CD14-positive monocyte (primary cell): ENCODE measurements at regions not wholly inside any gene's neighbourhood (a gene's known extent, or its start where the extent isn't known, plus 50 kb on each side); places are given as distances from the start of the nearest gene placed in this dataset.

ENCODE experiments used
- DNase-seq, 3 donors: peaks; one replicate each; pipeline ENCODE4 v3.0.0-alpha.2; 2011 to 2022
- H2AFZ ChIP-seq: 2 replicates; pipeline ENCODE4 v1.6.0; 2012; ENCODE audit warnings: mild to moderate bottlenecking, low read depth, low read length, inconsistent platforms; ENCODE audit not compliant: insufficient read depth, poor library complexity, severe bottlenecking
- H3K27ac ChIP-seq, 2 donors: 1 replicate in 1 of 2; 2 replicates in 1 of 2; pipeline ENCODE4 v1.5.1; 2012 to 2013; ENCODE audit warnings: low read length in 2 of 2, control low read depth in 1 of 2, inconsistent platforms in 1 of 2, low read depth in 1 of 2, mild to moderate bottlenecking in 1 of 2
- H3K27me3 ChIP-seq, 2 donors: one replicate each; pipeline versions ENCODE4 v1.6.0 to v1.6.1; 2011 to 2013; ENCODE audit warnings: low read length in 2 of 2; ENCODE audit not compliant: control insufficient read depth in 2 of 2, insufficient read depth in 2 of 2
- H3K36me3 ChIP-seq, 2 donors: replicated peaks in 1 of 2; 1 replicate in 1 of 2; 2 replicates in 1 of 2; pipeline versions ENCODE4 v1.5.1 to v1.6.1; 2012 to 2013; ENCODE audit warnings: low read length in 2 of 2, control low read depth in 1 of 2, inconsistent platforms in 1 of 2, mild to moderate bottlenecking in 1 of 2; ENCODE audit not compliant: insufficient read depth in 2 of 2, control insufficient read depth in 1 of 2
- H3K4me1 ChIP-seq, 2 donors: 1 replicate in 1 of 2; 2 replicates in 1 of 2; pipeline versions ENCODE4 v1.5.1 to v1.6.1; 2012 to 2013; ENCODE audit warnings: low read length in 2 of 2, control low read depth in 1 of 2, inconsistent platforms in 1 of 2, mild to moderate bottlenecking in 1 of 2, moderate library complexity in 1 of 2; ENCODE audit not compliant: insufficient read depth in 2 of 2, control insufficient read depth in 1 of 2
- H3K4me2 ChIP-seq: replicated peaks from 2 replicates; pipeline ENCODE3; 2012; ENCODE audit warnings: low read length, moderate library complexity, mild to moderate bottlenecking; ENCODE audit not compliant: poor library complexity, severe bottlenecking; ENCODE audit errors: extremely low read depth
- H3K4me3 ChIP-seq, 3 experiments: fragments of 200-600 bp in 1 of 3; sonication (generic) in 1 of 3; replicated peaks in 1 of 3; 1 replicate in 2 of 3; 2 replicates in 1 of 3; pipeline ENCODE4 v1.5.1; 2011 to 2013; ENCODE audit warnings: low read length in 3 of 3, mild to moderate bottlenecking in 3 of 3, control low read depth in 2 of 3, low read depth in 2 of 3, inconsistent platforms in 1 of 3, moderate library complexity in 1 of 3
- H3K79me2 ChIP-seq: 2 replicates; pipeline ENCODE4 v1.6.0; 2012; ENCODE audit warnings: mild to moderate bottlenecking, control low read depth, inconsistent platforms, low read length, moderate library complexity; ENCODE audit not compliant: insufficient read depth
- H3K9ac ChIP-seq: 2 replicates; pipeline ENCODE4 v1.6.0; 2017; ENCODE audit warnings: low read length, mild to moderate bottlenecking; ENCODE audit not compliant: insufficient read depth, poor library complexity, severe bottlenecking
- H3K9me3 ChIP-seq, 2 donors: replicated peaks in 1 of 2; 1 replicate in 1 of 2; 2 replicates in 1 of 2; pipeline versions ENCODE4 v1.5.1 to v1.6.1; 2012 to 2013; ENCODE audit warnings: low read length in 2 of 2, control low read depth in 1 of 2; ENCODE audit not compliant: control insufficient read depth in 1 of 2, insufficient read depth in 1 of 2
- H4K20me1 ChIP-seq: 2 replicates; pipeline ENCODE4 v1.6.0; 2012; ENCODE audit warnings: mild to moderate bottlenecking, low read length, control low read depth, moderate library complexity; ENCODE audit not compliant: insufficient read depth
- H3K27ac Mint-ChIP-seq, 7 donors: one replicate each; pipeline ENCODE4 v1.8.0; 2020; ENCODE audit warnings: mild to moderate bottlenecking in 7 of 7, mixed read lengths in 7 of 7, moderate library complexity in 6 of 7, inconsistent platforms in 2 of 7
- H3K27me3 Mint-ChIP-seq, 3 donors: one replicate each; pipeline ENCODE4 v1.8.0; 2021 to 2022; ENCODE audit warnings: low read depth in 3 of 3, mild to moderate bottlenecking in 3 of 3, mixed read lengths in 3 of 3, moderate library complexity in 3 of 3, inconsistent platforms in 1 of 3
- H3K36me3 Mint-ChIP-seq, 2 donors: one replicate each; pipeline ENCODE4 v1.8.0; 2020; ENCODE audit warnings: mixed read lengths in 2 of 2, inconsistent platforms in 1 of 2, mild to moderate bottlenecking in 1 of 2
- H3K4me1 Mint-ChIP-seq: one replicate; pipeline ENCODE4 v1.8.0; 2020; ENCODE audit warnings: mild to moderate bottlenecking, mixed read lengths
- H3K4me3 Mint-ChIP-seq, 2 donors: one replicate each; pipeline ENCODE4 v1.8.0; 2020; ENCODE audit warnings: mild to moderate bottlenecking in 2 of 2, mixed read lengths in 2 of 2, moderate library complexity in 1 of 2
- H3K9me3 Mint-ChIP-seq, 7 donors: one replicate each; pipeline ENCODE4 v1.8.0; 2020 to 2022; ENCODE audit warnings: mixed read lengths in 7 of 7, mild to moderate bottlenecking in 6 of 7, moderate library complexity in 6 of 7, inconsistent platforms in 2 of 7
- CTCF ChIP-seq: fragments of 200-600 bp; IDR thresholded peaks from one replicate; pipeline ENCODE4 v1.8.0; 2022; ENCODE audit warnings: antibody characterized with exemption, mild to moderate bottlenecking
- WGBS: methylation state at CpG from one replicate; pipeline ENCODE4 v1.1.5; 2013; ENCODE audit warnings: missing lambda C conversion rate; ENCODE audit not compliant: insufficient coverage; 5-methylcytosine and 5-hydroxymethylcytosine counted together
- intact Hi-C, 2 donors: fragments of 100-400 bp; cut with micrococcal nuclease; formaldehyde crosslinking; loops; one replicate each; pipeline versions ENCODE4 v1.15.0 to v1.15.1; 2023

DNA sequence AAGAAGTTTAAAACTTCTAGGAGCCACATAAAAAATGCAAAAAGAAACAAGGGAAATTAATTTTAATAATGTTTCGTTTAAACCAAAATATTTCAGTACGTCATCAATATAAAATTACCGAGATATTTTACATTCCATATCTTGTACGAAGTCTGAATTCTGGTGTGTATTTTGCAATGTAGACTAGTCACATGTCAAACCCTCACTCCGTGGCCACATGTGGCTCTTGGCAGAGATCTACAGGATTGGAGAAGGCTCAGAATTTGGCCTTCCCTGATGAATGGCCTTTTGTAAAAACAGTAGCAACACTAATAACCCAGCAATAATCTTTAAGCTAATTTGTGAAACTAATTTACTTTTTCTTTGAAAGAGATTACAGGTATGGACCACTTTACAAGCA lies 217.1 kb downstream of the PRL start:
- H3K4me3 Mint-ChIP-seq: no peak overlapping the region
- no peaks in the 10 kb centered on the region for H3K27me3 Mint-ChIP-seq
- H3K4me2 ChIP-seq: no peak overlapping the region

DNA sequence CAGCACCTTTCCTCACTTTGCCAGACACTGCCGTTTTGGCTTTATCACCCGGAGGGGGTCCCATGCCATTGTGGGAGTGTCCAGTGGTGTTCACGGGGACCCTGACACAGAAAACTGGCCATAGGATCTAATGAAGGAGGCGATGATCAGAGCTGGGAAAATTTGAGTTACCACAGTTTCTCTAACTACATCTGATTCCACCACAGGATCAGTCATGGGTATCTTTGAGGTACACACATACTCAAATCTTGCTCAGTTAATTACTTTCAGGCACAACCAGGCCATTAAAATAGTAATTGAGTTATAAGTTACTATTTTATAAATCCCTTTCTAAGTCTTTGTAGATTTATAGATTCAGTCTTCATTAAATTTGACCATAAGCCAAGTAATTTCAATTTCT lies 215.1 kb downstream of the PRL start:
- H3K9me3 ChIP-seq: no peaks in the 10 kb centered on the region
- no peak overlapping the region for H3K4me3 ChIP-seq
- H4K20me1 ChIP-seq: no peaks in the 10 kb centered on the region
- H3K27me3 Mint-ChIP-seq: no peaks in the 10 kb centered on the region
- no peaks in the 10 kb centered on the region for H3K4me1 ChIP-seq
- no CpG with 5 or more reads among the region's 4 CpGs for WGBS
- H3K79me2 ChIP-seq: no peaks in the 10 kb centered on the region
- H3K36me3 Mint-ChIP-seq: no peaks in the 10 kb centered on the region
- no peaks in the 10 kb centered on the region for H3K4me1 Mint-ChIP-seq
- no peak overlapping the region for H3K4me2 ChIP-seq
- no peak overlapping the region for H3K27ac ChIP-seq
- H2AFZ ChIP-seq: peak overlapping the region; percentile 23
- H3K4me3 Mint-ChIP-seq: no peak overlapping the region
- H3K9me3 Mint-ChIP-seq: peaks cover 0 to 3% (median 0%) of the 10 kb centered on the region in 7 donors
- H3K9ac ChIP-seq: no peak overlapping the region
- intact Hi-C loops: no loop called here
- H3K27me3 ChIP-seq: no peaks in the 10 kb centered on the region
- no peak for TF ChIP-seq CTCF
- no peaks in the 10 kb centered on the region for H3K36me3 ChIP-seq
- H3K27ac Mint-ChIP-seq: no peak overlapping the region
- DNase-seq: no peak

More for the DNA sequence above, 217.1 kb downstream of the PRL start:
- no peaks in the 10 kb centered on the region for H3K4me1 Mint-ChIP-seq
- Histone ChIP-seq H4K20me1 (no peaks in the 10 kb centered on the region), H3K36me3 (no peaks in the 10 kb centered on the region), H3K79me2 (no peaks in the 10 kb centered on the region), H3K27me3 (no peaks in the 10 kb centered on the region), H3K27ac (no peak overlapping the region), H3K4me3 (no peak overlapping the region), H3K9me3 (no peaks in the 10 kb centered on the region), H2AFZ (no peak overlapping the region), H3K9ac (no peak overlapping the region), H3K4me1 (peaks cover 0 to 1% of the 10 kb centered on the region in 2 donors)
- H3K9me3 Mint-ChIP-seq: no peaks in the 10 kb centered on the region
- no peak overlapping the region for H3K27ac Mint-ChIP-seq
- WGBS: no CpG with 5 or more reads among the region's 5 CpGs
- H3K36me3 Mint-ChIP-seq: no peaks in the 10 kb centered on the region
- DNase-seq: no peak
- intact Hi-C loops: no loop called here
- TF ChIP-seq CTCF: no peak
